ENCODE measurements at regions not wholly inside any gene's neighbourhood (a gene's known extent, or its start where the extent isn't known, plus 50 kb on each side); places are given as distances from the start of the nearest gene placed in this dataset.

DNA sequence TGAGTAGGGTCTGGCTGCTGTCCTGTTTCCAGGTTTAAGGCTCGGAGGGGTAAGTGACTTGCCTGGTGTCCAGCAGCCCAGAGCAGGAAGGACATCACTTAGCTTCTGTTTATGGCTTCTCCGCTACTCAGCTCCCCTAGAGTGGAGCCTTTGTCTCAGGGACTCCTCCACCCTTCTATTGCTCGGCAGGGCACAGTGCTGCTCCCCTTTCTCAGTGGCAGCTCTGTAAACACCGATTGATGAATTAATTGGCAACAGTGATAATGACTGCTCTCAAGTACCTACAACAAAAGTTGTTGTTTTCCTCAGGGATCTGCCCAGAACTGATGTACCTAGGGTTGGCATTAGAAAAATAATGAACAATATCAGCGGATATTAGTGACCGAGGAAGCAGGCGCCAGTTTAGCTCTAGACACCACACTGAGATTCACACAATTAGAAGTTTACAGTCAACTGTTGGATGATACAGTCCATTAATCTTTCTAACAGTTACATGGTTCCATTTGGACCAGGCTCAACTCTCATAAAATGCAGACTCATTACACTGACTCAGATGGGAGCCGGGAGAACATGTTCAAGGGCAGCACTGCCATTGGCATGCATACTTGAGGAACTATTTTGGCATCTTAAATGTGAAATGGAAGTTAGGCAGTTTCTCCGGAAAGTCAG lies 265.7 kb downstream of the MTX2 start:
- TF ChIP-seq, protein P1, sequence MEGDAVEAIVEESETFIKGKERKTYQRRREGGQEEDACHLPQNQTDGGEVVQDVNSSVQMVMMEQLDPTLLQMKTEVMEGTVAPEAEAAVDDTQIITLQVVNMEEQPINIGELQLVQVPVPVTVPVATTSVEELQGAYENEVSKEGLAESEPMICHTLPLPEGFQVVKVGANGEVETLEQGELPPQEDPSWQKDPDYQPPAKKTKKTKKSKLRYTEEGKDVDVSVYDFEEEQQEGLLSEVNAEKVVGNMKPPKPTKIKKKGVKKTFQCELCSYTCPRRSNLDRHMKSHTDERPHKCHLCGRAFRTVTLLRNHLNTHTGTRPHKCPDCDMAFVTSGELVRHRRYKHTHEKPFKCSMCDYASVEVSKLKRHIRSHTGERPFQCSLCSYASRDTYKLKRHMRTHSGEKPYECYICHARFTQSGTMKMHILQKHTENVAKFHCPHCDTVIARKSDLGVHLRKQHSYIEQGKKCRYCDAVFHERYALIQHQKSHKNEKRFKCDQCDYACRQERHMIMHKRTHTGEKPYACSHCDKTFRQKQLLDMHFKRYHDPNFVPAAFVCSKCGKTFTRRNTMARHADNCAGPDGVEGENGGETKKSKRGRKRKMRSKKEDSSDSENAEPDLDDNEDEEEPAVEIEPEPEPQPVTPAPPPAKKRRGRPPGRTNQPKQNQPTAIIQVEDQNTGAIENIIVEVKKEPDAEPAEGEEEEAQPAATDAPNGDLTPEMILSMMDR (IDR thresholded peaks at IDR 0.05; ENCODE audit: poor library complexity): no peak
- TF ChIP-seq EZH2phosphoT487 (IDR thresholded peaks at IDR 0.05; ENCODE audit: low read depth, severe bottlenecking, unreplicated experiment) (no peak), EZH2 (IDR thresholded peaks at IDR 0.05; ENCODE audit: borderline replicate concordance) (no peak)
